Gastrocnemius medialis (tissue), 4 donors: ENCODE measurements at regions not wholly inside any gene's neighbourhood (a gene's known extent, or its start where the extent isn't known, plus 50 kb on each side); places are given as distances from the start of the nearest gene placed in this dataset.

Experiments
- ATAC-seq, 2 donors: fragments of 150-250 bp; one replicate each; pipeline ENCODE4 v1.9.1; 2016
- DNase-seq, 2 donors: peaks; one replicate each; pipeline ENCODE4 v3.0.0-alpha.2; 2019
- H3K27ac ChIP-seq, 4 donors: fragments of 200-600 bp; sonication (generic); 1 replicate in 1 of 4; 2 replicates in 3 of 4; pipeline ENCODE4 v1.5.1; 2016 to 2018; ENCODE audit warnings: mild to moderate bottlenecking in 2 of 4, moderate library complexity in 1 of 4
- H3K27me3 ChIP-seq, 3 donors: fragments of 200-600 bp; sonication (generic) in 2 of 3; 1 replicate in 1 of 3; 2 replicates in 2 of 3; pipeline versions ENCODE4 v1.5.1 to v1.6.0; 2016 to 2019; ENCODE audit warnings: mild to moderate bottlenecking in 1 of 3, moderate library complexity in 1 of 3
- H3K36me3 ChIP-seq, 2 donors: fragments of 200-600 bp; sonication (generic) in 1 of 2; one replicate each; pipeline ENCODE4 v1.5.1; 2017 to 2018
- H3K4me1 ChIP-seq, 2 donors: fragments of 200-600 bp; sonication (generic) in 1 of 2; one replicate each; pipeline ENCODE4 v1.5.1; 2016 to 2017; ENCODE audit warnings: mild to moderate bottlenecking in 2 of 2
- H3K4me3 ChIP-seq, 4 donors: fragments of 200-600 bp; sonication (generic) in 3 of 4; 1 replicate in 1 of 4; 2 replicates in 3 of 4; pipeline ENCODE4 v1.5.1; 2016 to 2019; ENCODE audit warnings: mild to moderate bottlenecking in 2 of 4
- H3K9me3 ChIP-seq, 3 donors: fragments of 200-600 bp; sonication (generic) in 2 of 3; 1 replicate in 1 of 3; 2 replicates in 2 of 3; pipeline ENCODE4 v1.5.1; 2016 to 2019
- POLR2A ChIP-seq, 2 donors: fragments of 450-650 bp; IDR thresholded peaks; one replicate each; pipeline ENCODE4 v1.6.1; 2017; ENCODE audit warnings: antibody characterized with exemption in 2 of 2, mild to moderate bottlenecking in 2 of 2, moderate library complexity in 2 of 2
- in situ Hi-C, 4 donors: fragments of 200-750 bp; cut with MboI; loops; one replicate each; pipeline versions ENCODE4 v1.15.0 to v1.8.0; 2017; ENCODE audit warnings: low sequenced_read_pairs in 4 of 4
- intact Hi-C: fragments of 100-400 bp; cut with DNase I; formaldehyde crosslinking; loops from one replicate; pipeline ENCODE4 v1.15.1; 2023; ENCODE audit warnings: low total_unique reads
- TF ChIP-seq, protein P1 (sequence below), 5 experiments: fragments of 450-650 bp in 3 of 5; fragments of 200-600 bp in 2 of 5; sonication (generic) in 2 of 5; IDR thresholded peaks in 4 of 5; conservative IDR thresholded peaks in 1 of 5; 1 replicate in 4 of 5; 2 replicates in 1 of 5; pipeline ENCODE4 v1.5.1; 2016 to 2019; ENCODE audit warnings: antibody characterized with exemption in 5 of 5, mild to moderate bottlenecking in 3 of 5, moderate library complexity in 3 of 5

GRCh38 chr10:28459453-28460144 is 73.3 kb upstream of the WAC start:
- Histone ChIP-seq H3K4me1 (no peaks in the 10 kb centered on the region), H3K27ac (no peak overlapping the region), H3K4me3 (no peak overlapping the region), H3K36me3 (no peaks in the 10 kb centered on the region), H3K27me3 (no peaks in the 10 kb centered on the region), H3K9me3 (no peaks in the 10 kb centered on the region)
- intact Hi-C loops (no loop called here), in situ Hi-C loops (no loop called here)
- DNase-seq: no peak
- no peak for TF ChIP-seq POLR2A (IDR thresholded peaks at IDR 0.05)
- TF ChIP-seq, protein P1, sequence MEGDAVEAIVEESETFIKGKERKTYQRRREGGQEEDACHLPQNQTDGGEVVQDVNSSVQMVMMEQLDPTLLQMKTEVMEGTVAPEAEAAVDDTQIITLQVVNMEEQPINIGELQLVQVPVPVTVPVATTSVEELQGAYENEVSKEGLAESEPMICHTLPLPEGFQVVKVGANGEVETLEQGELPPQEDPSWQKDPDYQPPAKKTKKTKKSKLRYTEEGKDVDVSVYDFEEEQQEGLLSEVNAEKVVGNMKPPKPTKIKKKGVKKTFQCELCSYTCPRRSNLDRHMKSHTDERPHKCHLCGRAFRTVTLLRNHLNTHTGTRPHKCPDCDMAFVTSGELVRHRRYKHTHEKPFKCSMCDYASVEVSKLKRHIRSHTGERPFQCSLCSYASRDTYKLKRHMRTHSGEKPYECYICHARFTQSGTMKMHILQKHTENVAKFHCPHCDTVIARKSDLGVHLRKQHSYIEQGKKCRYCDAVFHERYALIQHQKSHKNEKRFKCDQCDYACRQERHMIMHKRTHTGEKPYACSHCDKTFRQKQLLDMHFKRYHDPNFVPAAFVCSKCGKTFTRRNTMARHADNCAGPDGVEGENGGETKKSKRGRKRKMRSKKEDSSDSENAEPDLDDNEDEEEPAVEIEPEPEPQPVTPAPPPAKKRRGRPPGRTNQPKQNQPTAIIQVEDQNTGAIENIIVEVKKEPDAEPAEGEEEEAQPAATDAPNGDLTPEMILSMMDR (IDR thresholded peaks at IDR 0.05 in 4 of 5, conservative IDR thresholded peaks at IDR 0.05 in 1 of 5): no peak
- ATAC-seq: no peak

- intact Hi-C loops: no loop called here
Measured at GRCh38 chr10:28463141-28463540, 69.8 kb upstream of the WAC start.

GRCh38 chr10:28463676-28464395 is 69.1 kb upstream of the WAC start:
- intact Hi-C loops (no loop called here), in situ Hi-C loops (no loop called here)
- Histone ChIP-seq H3K27ac (no peak overlapping the region), H3K27me3 (no peaks in the 10 kb centered on the region), H3K4me1 (no peaks in the 10 kb centered on the region), H3K36me3 (no peaks in the 10 kb centered on the region), H3K4me3 (no peak overlapping the region), H3K9me3 (no peaks in the 10 kb centered on the region)
- DNase-seq: no peak
- ATAC-seq: no peak
- TF ChIP-seq, protein P1 (IDR thresholded peaks at IDR 0.05 in 4 of 5, conservative IDR thresholded peaks at IDR 0.05 in 1 of 5): no peak
- TF ChIP-seq POLR2A (IDR thresholded peaks at IDR 0.05): no peak

More at GRCh38 chr10:28463141-28463540, 69.8 kb upstream of the WAC start:
- no peaks in the 10 kb centered on the region for H3K9me3 ChIP-seq
- TF ChIP-seq, protein P1 (IDR thresholded peaks at IDR 0.05 in 4 of 5, conservative IDR thresholded peaks at IDR 0.05 in 1 of 5): no peak
- TF ChIP-seq POLR2A (IDR thresholded peaks at IDR 0.05): no peak
- ATAC-seq (no peak), DNase-seq (no peak)
- no peak overlapping the region for H3K27ac ChIP-seq
- no peaks in the 10 kb centered on the region for H3K27me3 ChIP-seq
- in situ Hi-C loops: no loop called here
- H3K4me1 ChIP-seq: no peaks in the 10 kb centered on the region
- no peak overlapping the region for H3K4me3 ChIP-seq
- H3K36me3 ChIP-seq: no peaks in the 10 kb centered on the region

DNA sequence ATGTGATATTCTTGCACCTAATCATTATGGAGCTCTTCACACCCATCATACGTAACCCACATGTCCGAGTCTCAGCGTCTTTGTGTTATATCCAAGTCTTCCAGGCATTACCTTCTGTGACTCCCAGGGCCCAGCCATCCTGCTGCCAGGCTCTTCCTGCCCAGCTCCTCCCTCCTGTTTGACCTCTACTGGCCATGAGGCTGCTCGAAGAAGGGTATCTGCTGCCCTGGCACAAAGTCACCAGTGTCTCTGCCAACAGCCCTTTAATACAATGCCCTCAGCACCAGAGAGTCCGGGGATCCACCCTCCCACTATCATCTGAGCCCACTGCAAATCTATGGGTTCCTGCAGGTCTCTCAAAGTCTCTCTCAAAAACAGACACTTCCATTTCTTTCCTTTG is 65.3 kb upstream of the WAC start:
- no peaks in the 10 kb centered on the region for H3K9me3 ChIP-seq
- no peak overlapping the region for H3K27ac ChIP-seq
- ATAC-seq: no peak
- no peak for TF ChIP-seq POLR2A (IDR thresholded peaks at IDR 0.05)
- TF ChIP-seq, protein P1 (IDR thresholded peaks at IDR 0.05 in 4 of 5, conservative IDR thresholded peaks at IDR 0.05 in 1 of 5): no peak
- no peaks in the 10 kb centered on the region for H3K4me1 ChIP-seq
- H3K4me3 ChIP-seq: no peak overlapping the region
- in situ Hi-C loops (no loop called here), intact Hi-C loops (no loop called here)
- no peaks in the 10 kb centered on the region for H3K27me3 ChIP-seq
- H3K36me3 ChIP-seq: no peaks in the 10 kb centered on the region
- DNase-seq: no peak
